HUES48 (cell line): ENCODE measurements at regions not wholly inside any gene's neighbourhood (a gene's known extent, or its start where the extent isn't known, plus 50 kb on each side); places are given as distances from the start of the nearest gene placed in this dataset.

Experiments
- H3K27ac ChIP-seq: one replicate; pipeline ENCODE4 v1.7.0; 2013; ENCODE audit warnings: low read depth, low read length, inconsistent platforms
- H3K27me3 ChIP-seq: 2 replicates; pipeline ENCODE4 v1.6.1; 2013; ENCODE audit warnings: mild to moderate bottlenecking, low read length; ENCODE audit not compliant: control insufficient read depth, insufficient read depth
- H3K36me3 ChIP-seq: 2 replicates; pipeline ENCODE4 v1.6.1; 2013; ENCODE audit warnings: low read length; ENCODE audit not compliant: control insufficient read depth, insufficient read depth
- H3K4me1 ChIP-seq: 2 replicates; pipeline ENCODE4 v1.6.1; 2013; ENCODE audit warnings: mild to moderate bottlenecking, low read length; ENCODE audit not compliant: control insufficient read depth, insufficient read depth
- H3K4me3 ChIP-seq: 2 replicates; pipeline ENCODE4 v1.5.1; 2013; ENCODE audit warnings: mild to moderate bottlenecking, low read depth, low read length
- H3K9ac ChIP-seq: 2 replicates; pipeline ENCODE4 v1.6.1; 2013; ENCODE audit warnings: mild to moderate bottlenecking, low read depth, low read length, moderate library complexity
- H3K9me3 ChIP-seq: 2 replicates; pipeline ENCODE4 v1.6.1; 2013; ENCODE audit warnings: low read length; ENCODE audit not compliant: control insufficient read depth, insufficient read depth

DNA sequence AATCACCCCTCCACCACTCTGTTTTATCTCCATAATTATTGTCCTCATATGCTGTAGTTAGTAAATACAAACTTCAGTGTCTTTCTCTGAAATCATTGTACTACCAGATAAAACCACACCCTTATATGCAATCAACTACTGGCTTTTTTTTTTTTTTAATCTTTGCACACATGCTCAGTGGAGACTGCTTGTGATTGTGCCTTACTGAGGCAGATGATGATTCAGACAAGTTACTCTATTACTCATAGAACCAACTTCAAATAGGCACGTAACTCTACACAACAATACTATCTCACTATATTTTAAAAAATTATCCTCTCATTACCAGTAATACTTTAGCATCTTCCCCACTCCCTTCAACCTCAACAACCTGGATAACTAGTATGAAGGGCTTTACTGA lies 1278.4 kb upstream of the PIK3C3 start:
- no peak overlapping the region for H3K9ac ChIP-seq
- H3K9me3 ChIP-seq, result no peaks in the 10 kb centered on the region
- no peaks in the 10 kb centered on the region for H3K36me3 ChIP-seq
- H3K4me1 ChIP-seq, result 0 out of 2 replicates have a peak, but pooled peaks cover 4% of the 10 kb centered on the region
- H3K4me3 ChIP-seq, result no peak overlapping the region
- no peaks in the 10 kb centered on the region for H3K27me3 ChIP-seq
- H3K27ac ChIP-seq, result no peak overlapping the region

DNA sequence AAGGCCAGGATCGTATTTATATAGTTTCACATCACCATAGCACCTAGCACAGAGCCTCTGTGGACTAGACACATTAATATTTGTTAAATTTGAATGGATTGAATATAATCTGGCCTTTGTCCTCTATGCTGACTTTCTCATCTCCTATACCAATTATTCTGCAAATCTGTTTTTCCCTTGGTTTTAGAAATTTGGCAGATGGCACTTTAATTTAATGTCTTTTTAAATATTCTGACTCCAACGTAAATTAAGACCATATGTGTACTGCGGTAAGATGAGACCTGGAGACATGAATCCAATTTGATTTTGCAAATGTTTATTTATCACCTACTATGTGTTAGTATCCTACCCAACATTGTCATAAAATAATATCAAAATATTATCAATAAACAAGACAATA lies 1281.9 kb upstream of the PIK3C3 start:
- Histone ChIP-seq H3K9ac (no peak overlapping the region), H3K9me3 (no peaks in the 10 kb centered on the region), H3K36me3 (no peaks in the 10 kb centered on the region), H3K27me3 (no peaks in the 10 kb centered on the region), H3K4me1 (0 out of 2 replicates have a peak, but pooled peaks cover 4% of the 10 kb centered on the region), H3K27ac (no peak overlapping the region), H3K4me3 (no peak overlapping the region)

DNA sequence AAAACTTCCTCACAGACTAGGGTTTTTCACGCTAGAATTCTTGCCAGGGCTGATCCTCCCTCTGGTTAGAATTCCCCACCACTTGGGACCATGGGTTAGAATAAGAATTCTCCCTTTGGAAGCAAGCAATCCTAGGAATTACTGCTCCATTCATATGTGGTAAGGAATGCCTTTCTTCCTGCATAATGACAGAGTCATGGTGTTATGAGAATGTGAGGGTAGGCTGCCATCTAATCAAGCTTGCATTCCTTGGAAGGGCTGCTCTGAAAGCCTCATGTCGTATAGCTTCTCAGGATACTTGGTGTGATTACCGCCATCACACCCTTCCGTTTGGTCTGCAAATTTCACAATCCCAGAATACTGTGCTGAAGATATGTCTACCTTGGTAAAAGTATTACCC lies 1282.4 kb upstream of the PIK3C3 start:
- no peak overlapping the region for H3K4me3 ChIP-seq
- H3K36me3 ChIP-seq, result no peaks in the 10 kb centered on the region
- H3K27ac ChIP-seq, result no peak overlapping the region
- 0 out of 2 replicates have a peak, but pooled peaks cover 4% of the 10 kb centered on the region for H3K4me1 ChIP-seq
- no peaks in the 10 kb centered on the region for H3K27me3 ChIP-seq
- no peak overlapping the region for H3K9ac ChIP-seq
- H3K9me3 ChIP-seq, result no peaks in the 10 kb centered on the region

DNA sequence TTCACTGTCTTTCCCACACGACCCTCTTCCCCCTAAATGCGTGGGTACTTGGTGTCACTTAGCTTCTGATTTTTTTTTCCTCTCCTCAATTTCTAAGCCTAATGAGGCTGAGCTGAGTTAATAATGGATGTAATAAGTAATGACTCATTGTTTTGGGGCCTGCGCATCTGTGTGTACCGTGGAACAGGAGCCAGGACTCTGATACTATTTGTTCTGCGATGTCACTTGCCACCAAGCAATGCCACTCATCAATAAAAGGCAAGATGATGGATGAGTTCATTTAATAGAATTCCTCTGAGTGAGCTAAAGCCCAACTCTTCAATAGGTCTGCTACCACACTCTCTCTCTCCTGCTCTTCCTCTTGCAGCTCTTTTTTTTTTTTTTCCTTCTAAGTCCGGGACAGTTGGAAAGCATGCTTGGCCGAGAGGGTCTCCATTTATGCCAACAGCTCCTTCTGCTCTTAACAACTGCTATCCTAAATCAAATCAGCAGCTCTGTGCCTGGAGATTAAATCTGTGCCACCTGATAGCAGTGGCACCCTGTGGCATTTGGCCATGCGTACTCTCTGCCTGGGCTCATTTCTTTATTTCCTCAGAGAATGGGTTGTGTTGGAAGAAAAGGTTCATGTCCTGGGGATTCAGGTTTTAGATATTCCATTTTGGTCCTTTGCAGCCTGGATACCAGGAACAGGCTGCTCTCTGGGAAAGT lies 1284.2 kb upstream of the PIK3C3 start:
- Histone ChIP-seq H3K27ac (no peak overlapping the region), H3K9ac (no peak overlapping the region), H3K9me3 (no peaks in the 10 kb centered on the region), H3K36me3 (no peaks in the 10 kb centered on the region), H3K4me3 (no peak overlapping the region), H3K27me3 (no peaks in the 10 kb centered on the region), H3K4me1 (0 out of 2 replicates have a peak, but pooled peaks cover 4% of the 10 kb centered on the region)

DNA sequence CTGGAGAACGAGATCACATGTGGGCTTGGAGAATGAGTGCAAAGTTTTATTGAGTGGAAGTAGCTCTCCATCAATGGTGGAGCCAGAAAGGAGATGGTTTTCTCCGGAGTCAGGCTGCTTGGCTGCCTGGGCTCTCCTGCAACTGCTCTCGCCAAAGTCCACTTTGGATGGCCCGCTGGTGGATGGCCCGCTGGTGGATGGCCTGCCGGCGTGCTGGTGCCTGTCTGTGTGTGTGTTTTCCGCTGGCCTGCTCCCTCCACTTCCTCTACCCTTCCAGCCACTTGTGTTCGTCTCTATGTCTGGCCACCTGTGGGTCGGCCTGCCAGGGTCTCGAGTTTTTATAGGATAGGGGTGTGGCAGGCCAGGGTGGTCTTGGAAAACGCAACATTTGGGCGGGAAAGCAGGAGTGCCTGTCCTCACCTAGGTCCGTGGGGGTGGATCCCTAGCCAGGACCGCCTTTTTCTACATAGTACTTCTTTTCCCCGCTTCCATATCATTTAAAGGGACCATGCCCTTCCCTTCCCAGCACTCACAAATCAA lies 1292.1 kb upstream of the PIK3C3 start:
- H3K27ac ChIP-seq, result no peak overlapping the region
- H3K36me3 ChIP-seq, result no peaks in the 10 kb centered on the region
- H3K4me3 ChIP-seq, result no peak overlapping the region
- no peaks in the 10 kb centered on the region for H3K4me1 ChIP-seq
- H3K27me3 ChIP-seq, result no peaks in the 10 kb centered on the region
- H3K9ac ChIP-seq, result no peak overlapping the region
- no peaks in the 10 kb centered on the region for H3K9me3 ChIP-seq

DNA sequence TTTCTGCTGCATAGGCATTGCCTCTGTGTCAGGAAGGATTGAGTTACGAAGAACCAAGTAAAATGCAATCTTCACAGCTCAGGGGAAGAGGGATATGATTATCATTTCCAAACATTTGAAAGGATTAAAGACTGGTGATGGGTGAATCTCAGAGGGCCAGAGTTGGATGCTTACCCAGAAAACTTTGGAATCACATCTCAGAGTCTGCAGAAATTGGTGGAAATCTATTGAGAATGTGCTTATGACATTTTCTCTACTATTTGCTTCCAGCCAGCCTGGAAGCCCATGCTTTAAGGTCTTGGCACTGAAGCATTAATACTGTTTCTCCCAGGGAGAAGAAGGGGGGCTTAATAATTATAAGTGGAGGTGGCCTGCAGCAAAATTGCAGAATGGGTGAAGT lies 1301.4 kb upstream of the PIK3C3 start:
- no peaks in the 10 kb centered on the region for H3K27me3 ChIP-seq
- H3K27ac ChIP-seq, result no peak overlapping the region
- H3K9me3 ChIP-seq, result no peaks in the 10 kb centered on the region
- H3K9ac ChIP-seq, result no peak overlapping the region
- no peaks in the 10 kb centered on the region for H3K4me1 ChIP-seq
- no peaks in the 10 kb centered on the region for H3K36me3 ChIP-seq
- H3K4me3 ChIP-seq, result no peak overlapping the region

DNA sequence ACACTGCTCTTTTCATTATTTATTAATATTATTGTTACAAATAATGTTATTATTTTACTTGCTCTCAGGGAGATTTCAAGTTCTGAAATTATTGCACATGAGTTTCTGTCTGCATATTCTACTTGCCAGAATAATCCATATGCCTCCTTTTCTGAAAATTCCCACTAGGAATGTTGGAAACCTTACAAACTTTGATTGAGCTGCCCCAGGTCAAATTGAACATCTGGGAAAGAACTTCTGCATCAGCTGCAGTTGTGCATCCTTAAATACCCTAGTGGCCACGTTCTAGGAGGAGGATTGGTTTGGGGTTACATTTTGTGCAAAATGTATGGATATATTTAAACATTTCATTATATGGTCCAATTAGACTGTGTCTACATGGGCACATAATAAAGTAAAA lies 1302.7 kb upstream of the PIK3C3 start:
- Histone ChIP-seq H3K4me1 (no peaks in the 10 kb centered on the region), H3K27ac (no peak overlapping the region), H3K9ac (no peak overlapping the region), H3K36me3 (no peaks in the 10 kb centered on the region), H3K4me3 (no peak overlapping the region), H3K9me3 (no peaks in the 10 kb centered on the region), H3K27me3 (no peaks in the 10 kb centered on the region)

DNA sequence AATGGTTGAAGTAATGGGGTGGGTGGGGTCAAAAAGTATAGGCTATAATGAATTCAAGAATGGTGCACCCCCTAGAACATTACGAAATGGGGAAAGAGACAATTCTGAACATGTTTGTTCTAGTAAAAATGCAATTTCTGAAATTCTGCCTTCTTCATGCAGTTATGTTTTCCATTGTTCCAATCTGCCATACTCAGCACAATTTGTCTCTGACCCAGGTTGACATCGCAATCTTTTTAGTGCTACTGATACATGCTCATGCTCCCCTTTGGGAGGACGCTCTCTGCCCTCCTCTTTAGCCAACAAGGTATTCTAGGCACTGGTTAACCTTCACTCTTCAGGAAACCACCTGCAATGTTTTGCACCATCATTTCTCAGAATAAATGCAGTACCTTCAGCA lies 1303.9 kb upstream of the PIK3C3 start:
- no peaks in the 10 kb centered on the region for H3K4me1 ChIP-seq
- H3K27me3 ChIP-seq, result no peaks in the 10 kb centered on the region
- no peak overlapping the region for H3K27ac ChIP-seq
- H3K9me3 ChIP-seq, result no peaks in the 10 kb centered on the region
- no peak overlapping the region for H3K4me3 ChIP-seq
- no peaks in the 10 kb centered on the region for H3K36me3 ChIP-seq
- no peak overlapping the region for H3K9ac ChIP-seq

DNA sequence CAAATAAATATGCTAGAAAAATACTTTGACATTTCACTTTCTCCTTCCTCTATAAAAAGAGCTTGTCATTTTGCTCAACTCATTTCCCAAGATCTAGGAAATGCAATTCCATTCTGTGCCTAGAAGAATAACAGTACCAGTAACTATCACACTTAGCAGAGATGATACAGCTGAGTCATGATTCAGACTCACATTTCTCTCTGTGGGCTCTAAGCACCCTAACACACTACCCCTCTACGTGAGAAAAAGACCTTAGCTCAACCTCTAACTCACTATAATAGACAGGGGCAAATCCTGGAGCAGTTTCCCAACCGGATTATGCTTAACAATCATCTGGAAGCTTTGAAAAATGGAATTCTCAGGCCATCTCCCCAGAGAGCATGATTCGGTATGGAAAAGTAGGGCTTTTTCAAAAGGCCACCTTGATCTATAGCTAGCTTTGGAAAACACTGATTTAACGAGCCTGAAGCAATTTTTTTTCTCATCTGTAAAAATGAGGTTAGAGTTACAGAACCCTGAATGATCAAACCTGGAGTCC lies 1312.3 kb upstream of the PIK3C3 start:
- no peak overlapping the region for H3K4me3 ChIP-seq

DNA sequence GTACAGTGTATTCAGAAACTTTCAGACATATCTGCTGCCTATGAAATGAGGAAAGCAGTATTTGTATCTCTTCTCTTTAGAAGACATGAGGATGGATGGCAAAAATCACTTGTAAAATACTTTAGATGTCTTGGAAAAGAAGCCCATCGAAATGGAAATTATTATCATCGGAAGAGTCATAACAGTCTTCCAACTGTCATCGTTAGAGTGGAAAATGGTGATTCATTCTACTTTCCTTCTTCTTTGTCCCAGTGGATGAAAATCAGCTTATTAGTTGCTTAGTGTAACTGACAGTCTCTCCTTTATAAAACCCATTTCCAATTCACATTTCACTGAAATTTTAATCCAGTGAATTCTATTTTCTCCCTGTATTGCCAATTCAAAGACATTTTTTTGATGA lies 1323.7 kb upstream of the PIK3C3 start:
- H3K36me3 ChIP-seq, result no peaks in the 10 kb centered on the region
- H3K9ac ChIP-seq, result no peak overlapping the region
- no peak overlapping the region for H3K27ac ChIP-seq
- H3K9me3 ChIP-seq, result peaks cover 8% of the 10 kb centered on the region; the same call in 1 of the 2 replicates
- no peak overlapping the region for H3K4me3 ChIP-seq
- H3K27me3 ChIP-seq, result no peaks in the 10 kb centered on the region
- H3K4me1 ChIP-seq, result no peaks in the 10 kb centered on the region

More for the DNA sequence above, 1312.3 kb upstream of the PIK3C3 start:
- H3K27ac ChIP-seq, result no peak overlapping the region
- H3K4me1 ChIP-seq, result peaks cover 6% of the 10 kb centered on the region; the same call in 1 of the 2 replicates
- H3K9ac ChIP-seq, result no peak overlapping the region
- H3K36me3 ChIP-seq, result no peaks in the 10 kb centered on the region
- no peaks in the 10 kb centered on the region for H3K9me3 ChIP-seq
- H3K27me3 ChIP-seq, result no peaks in the 10 kb centered on the region

DNA sequence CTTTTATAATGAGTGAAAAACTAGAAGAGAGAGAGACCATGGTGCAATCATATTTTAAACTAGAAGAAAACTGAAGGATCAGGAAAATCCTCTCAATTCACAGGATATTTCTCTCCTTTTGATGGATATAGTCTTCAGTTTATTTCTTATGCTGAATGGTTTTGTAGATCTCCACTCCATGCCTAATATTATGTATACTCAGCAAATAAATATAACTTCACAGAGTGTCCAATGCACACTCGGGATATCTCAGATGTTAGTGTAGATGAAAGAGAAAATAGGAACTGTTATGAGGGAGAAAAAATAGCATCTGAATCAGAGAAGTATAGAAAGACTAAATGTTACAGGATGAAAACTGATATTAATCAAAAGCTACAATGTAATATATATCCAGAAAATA lies 1324.5 kb upstream of the PIK3C3 start:
- H3K9me3 ChIP-seq, result peaks cover 8% of the 10 kb centered on the region; the same call in 1 of the 2 replicates
- no peaks in the 10 kb centered on the region for H3K36me3 ChIP-seq
- H3K27me3 ChIP-seq, result no peaks in the 10 kb centered on the region
- no peak overlapping the region for H3K4me3 ChIP-seq
- H3K4me1 ChIP-seq, result no peaks in the 10 kb centered on the region
- H3K27ac ChIP-seq, result no peak overlapping the region
- no peak overlapping the region for H3K9ac ChIP-seq
